CD14-positive monocyte (primary cell): ENCODE measurements at regions not wholly inside any gene's neighbourhood (a gene's known extent, or its start where the extent isn't known, plus 50 kb on each side); places are given as distances from the start of the nearest gene placed in this dataset.

ENCODE experiments used
- DNase-seq, 3 donors: peaks; one replicate each; pipeline ENCODE4 v3.0.0-alpha.2; 2011 to 2022
- H2AFZ ChIP-seq: 2 replicates; pipeline ENCODE4 v1.6.0; 2012; ENCODE audit warnings: mild to moderate bottlenecking, low read depth, low read length, inconsistent platforms; ENCODE audit not compliant: insufficient read depth, poor library complexity, severe bottlenecking
- H3K27ac ChIP-seq, 2 donors: 1 replicate in 1 of 2; 2 replicates in 1 of 2; pipeline ENCODE4 v1.5.1; 2012 to 2013; ENCODE audit warnings: low read length in 2 of 2, control low read depth in 1 of 2, inconsistent platforms in 1 of 2, low read depth in 1 of 2, mild to moderate bottlenecking in 1 of 2
- H3K27me3 ChIP-seq, 2 donors: one replicate each; pipeline versions ENCODE4 v1.6.0 to v1.6.1; 2011 to 2013; ENCODE audit warnings: low read length in 2 of 2; ENCODE audit not compliant: control insufficient read depth in 2 of 2, insufficient read depth in 2 of 2
- H3K36me3 ChIP-seq, 2 donors: replicated peaks in 1 of 2; 1 replicate in 1 of 2; 2 replicates in 1 of 2; pipeline versions ENCODE4 v1.5.1 to v1.6.1; 2012 to 2013; ENCODE audit warnings: low read length in 2 of 2, control low read depth in 1 of 2, inconsistent platforms in 1 of 2, mild to moderate bottlenecking in 1 of 2; ENCODE audit not compliant: insufficient read depth in 2 of 2, control insufficient read depth in 1 of 2
- H3K4me1 ChIP-seq, 2 donors: 1 replicate in 1 of 2; 2 replicates in 1 of 2; pipeline versions ENCODE4 v1.5.1 to v1.6.1; 2012 to 2013; ENCODE audit warnings: low read length in 2 of 2, control low read depth in 1 of 2, inconsistent platforms in 1 of 2, mild to moderate bottlenecking in 1 of 2, moderate library complexity in 1 of 2; ENCODE audit not compliant: insufficient read depth in 2 of 2, control insufficient read depth in 1 of 2
- H3K4me2 ChIP-seq: replicated peaks from 2 replicates; pipeline ENCODE3; 2012; ENCODE audit warnings: low read length, moderate library complexity, mild to moderate bottlenecking; ENCODE audit not compliant: poor library complexity, severe bottlenecking; ENCODE audit errors: extremely low read depth
- H3K4me3 ChIP-seq, 3 experiments: fragments of 200-600 bp in 1 of 3; sonication (generic) in 1 of 3; replicated peaks in 1 of 3; 1 replicate in 2 of 3; 2 replicates in 1 of 3; pipeline ENCODE4 v1.5.1; 2011 to 2013; ENCODE audit warnings: low read length in 3 of 3, mild to moderate bottlenecking in 3 of 3, control low read depth in 2 of 3, low read depth in 2 of 3, inconsistent platforms in 1 of 3, moderate library complexity in 1 of 3
- H3K79me2 ChIP-seq: 2 replicates; pipeline ENCODE4 v1.6.0; 2012; ENCODE audit warnings: mild to moderate bottlenecking, control low read depth, inconsistent platforms, low read length, moderate library complexity; ENCODE audit not compliant: insufficient read depth
- H3K9ac ChIP-seq: 2 replicates; pipeline ENCODE4 v1.6.0; 2017; ENCODE audit warnings: low read length, mild to moderate bottlenecking; ENCODE audit not compliant: insufficient read depth, poor library complexity, severe bottlenecking
- H3K9me3 ChIP-seq, 2 donors: replicated peaks in 1 of 2; 1 replicate in 1 of 2; 2 replicates in 1 of 2; pipeline versions ENCODE4 v1.5.1 to v1.6.1; 2012 to 2013; ENCODE audit warnings: low read length in 2 of 2, control low read depth in 1 of 2; ENCODE audit not compliant: control insufficient read depth in 1 of 2, insufficient read depth in 1 of 2
- H4K20me1 ChIP-seq: 2 replicates; pipeline ENCODE4 v1.6.0; 2012; ENCODE audit warnings: mild to moderate bottlenecking, low read length, control low read depth, moderate library complexity; ENCODE audit not compliant: insufficient read depth
- H3K27ac Mint-ChIP-seq, 7 donors: one replicate each; pipeline ENCODE4 v1.8.0; 2020; ENCODE audit warnings: mild to moderate bottlenecking in 7 of 7, mixed read lengths in 7 of 7, moderate library complexity in 6 of 7, inconsistent platforms in 2 of 7
- H3K27me3 Mint-ChIP-seq, 3 donors: one replicate each; pipeline ENCODE4 v1.8.0; 2021 to 2022; ENCODE audit warnings: low read depth in 3 of 3, mild to moderate bottlenecking in 3 of 3, mixed read lengths in 3 of 3, moderate library complexity in 3 of 3, inconsistent platforms in 1 of 3
- H3K36me3 Mint-ChIP-seq, 2 donors: one replicate each; pipeline ENCODE4 v1.8.0; 2020; ENCODE audit warnings: mixed read lengths in 2 of 2, inconsistent platforms in 1 of 2, mild to moderate bottlenecking in 1 of 2
- H3K4me1 Mint-ChIP-seq: one replicate; pipeline ENCODE4 v1.8.0; 2020; ENCODE audit warnings: mild to moderate bottlenecking, mixed read lengths
- H3K4me3 Mint-ChIP-seq, 2 donors: one replicate each; pipeline ENCODE4 v1.8.0; 2020; ENCODE audit warnings: mild to moderate bottlenecking in 2 of 2, mixed read lengths in 2 of 2, moderate library complexity in 1 of 2
- H3K9me3 Mint-ChIP-seq, 7 donors: one replicate each; pipeline ENCODE4 v1.8.0; 2020 to 2022; ENCODE audit warnings: mixed read lengths in 7 of 7, mild to moderate bottlenecking in 6 of 7, moderate library complexity in 6 of 7, inconsistent platforms in 2 of 7
- WGBS: methylation state at CpG from one replicate; pipeline ENCODE4 v1.1.5; 2013; ENCODE audit warnings: missing lambda C conversion rate; ENCODE audit not compliant: insufficient coverage; 5-methylcytosine and 5-hydroxymethylcytosine counted together
- intact Hi-C, 2 donors: fragments of 100-400 bp; cut with micrococcal nuclease; formaldehyde crosslinking; loops; one replicate each; pipeline versions ENCODE4 v1.15.0 to v1.15.1; 2023
- TF ChIP-seq, protein P1 (sequence below): fragments of 200-600 bp; IDR thresholded peaks from one replicate; pipeline ENCODE4 v1.8.0; 2022; ENCODE audit warnings: antibody characterized with exemption, mild to moderate bottlenecking

DNA sequence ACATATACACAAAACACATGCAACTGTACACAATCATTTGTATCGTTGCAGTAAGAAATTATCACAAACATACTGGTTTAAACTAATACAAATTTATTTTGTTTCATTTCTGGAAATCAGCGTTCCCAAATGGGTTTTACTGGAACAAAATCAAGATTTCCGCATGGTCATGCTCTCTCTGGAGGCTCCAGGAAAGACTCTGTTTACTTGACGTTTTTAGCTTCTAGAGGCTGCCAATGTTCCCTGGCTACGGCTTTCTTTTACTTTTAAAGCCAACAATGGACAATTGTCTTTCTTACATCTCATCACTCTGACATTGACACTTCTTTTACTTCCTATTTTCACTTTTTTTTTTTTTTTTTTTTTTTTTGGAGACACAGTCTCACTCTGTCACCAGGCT lies 793.1 kb downstream of the CDH9 start:
- H3K27me3 Mint-ChIP-seq, result peaks cover 0 to 2% (median 0%) of the 10 kb centered on the region in 3 donors
- Histone ChIP-seq H3K79me2 (no peaks in the 10 kb centered on the region), H3K27me3 (no peaks in the 10 kb centered on the region), H2AFZ (no peak overlapping the region), H3K4me3 (no peak overlapping the region), H3K9ac (no peak overlapping the region), H3K36me3 (no peaks in the 10 kb centered on the region), H3K4me2 (no peak overlapping the region), H3K4me1 (no peaks in the 10 kb centered on the region), H3K9me3 (peaks cover 0 to 2% of the 10 kb centered on the region in 2 donors), H4K20me1 (no peaks in the 10 kb centered on the region), H3K27ac (no peak overlapping the region)
- no peaks in the 10 kb centered on the region for H3K36me3 Mint-ChIP-seq
- no peak overlapping the region for H3K4me3 Mint-ChIP-seq
- H3K9me3 Mint-ChIP-seq, result peaks cover 0 to 4% (median under 1%) of the 10 kb centered on the region in 7 donors
- TF ChIP-seq, protein P1, sequence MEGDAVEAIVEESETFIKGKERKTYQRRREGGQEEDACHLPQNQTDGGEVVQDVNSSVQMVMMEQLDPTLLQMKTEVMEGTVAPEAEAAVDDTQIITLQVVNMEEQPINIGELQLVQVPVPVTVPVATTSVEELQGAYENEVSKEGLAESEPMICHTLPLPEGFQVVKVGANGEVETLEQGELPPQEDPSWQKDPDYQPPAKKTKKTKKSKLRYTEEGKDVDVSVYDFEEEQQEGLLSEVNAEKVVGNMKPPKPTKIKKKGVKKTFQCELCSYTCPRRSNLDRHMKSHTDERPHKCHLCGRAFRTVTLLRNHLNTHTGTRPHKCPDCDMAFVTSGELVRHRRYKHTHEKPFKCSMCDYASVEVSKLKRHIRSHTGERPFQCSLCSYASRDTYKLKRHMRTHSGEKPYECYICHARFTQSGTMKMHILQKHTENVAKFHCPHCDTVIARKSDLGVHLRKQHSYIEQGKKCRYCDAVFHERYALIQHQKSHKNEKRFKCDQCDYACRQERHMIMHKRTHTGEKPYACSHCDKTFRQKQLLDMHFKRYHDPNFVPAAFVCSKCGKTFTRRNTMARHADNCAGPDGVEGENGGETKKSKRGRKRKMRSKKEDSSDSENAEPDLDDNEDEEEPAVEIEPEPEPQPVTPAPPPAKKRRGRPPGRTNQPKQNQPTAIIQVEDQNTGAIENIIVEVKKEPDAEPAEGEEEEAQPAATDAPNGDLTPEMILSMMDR, result no peak
- no peak overlapping the region for H3K27ac Mint-ChIP-seq
- 86% methylated on average over 5 of the region's 5 CpGs for WGBS
- no peak for DNase-seq
- H3K4me1 Mint-ChIP-seq, result no peaks in the 10 kb centered on the region
- intact Hi-C loops, result no loop called here

DNA sequence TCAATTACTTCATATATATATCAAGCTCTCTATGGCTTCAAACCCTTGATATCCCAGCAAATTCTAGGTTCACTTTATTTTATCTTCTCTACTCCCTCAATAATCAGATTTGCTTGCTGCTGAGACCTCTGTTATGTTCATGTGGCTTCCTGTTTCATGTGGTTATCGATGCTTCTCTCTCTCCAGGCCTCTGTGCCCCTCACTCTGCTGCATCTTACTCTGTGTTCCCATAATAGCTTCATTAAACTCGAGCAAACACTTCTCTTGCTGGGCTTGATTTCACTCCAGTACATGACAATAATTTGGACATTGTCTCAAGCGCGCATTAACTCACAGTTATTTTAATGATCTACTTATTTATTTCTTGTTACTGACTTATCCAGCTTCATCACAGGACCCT lies 798.8 kb downstream of the CDH9 start:
- Histone ChIP-seq H3K27me3 (no peaks in the 10 kb centered on the region), H3K9me3 (peaks cover 19 to 27% of the 10 kb centered on the region in 2 donors)
- H3K4me3 Mint-ChIP-seq, result no peak overlapping the region

More for the DNA sequence above, 798.8 kb downstream of the CDH9 start:
- TF ChIP-seq, protein P1, result no peak
- Mint-ChIP-seq H3K36me3 (no peaks in the 10 kb centered on the region), H3K27ac (no peak overlapping the region), H3K27me3 (no peaks in the 10 kb centered on the region), H3K9me3 (peaks cover 3 to 17% (median 6%) of the 10 kb centered on the region in 7 donors), H3K4me1 (no peaks in the 10 kb centered on the region)
- H3K36me3 ChIP-seq, result no peaks in the 10 kb centered on the region
- no peak overlapping the region for H3K9ac ChIP-seq
- H3K4me2 ChIP-seq, result no peak overlapping the region
- H2AFZ ChIP-seq, result no peak overlapping the region
- H3K79me2 ChIP-seq, result no peaks in the 10 kb centered on the region
- H3K4me3 ChIP-seq, result no peak overlapping the region
- intact Hi-C loops, result no loop called here
- 36% methylated on average over 1 of the region's 4 CpGs for WGBS
- no peaks in the 10 kb centered on the region for H4K20me1 ChIP-seq
- DNase-seq, result no peak
- H3K27ac ChIP-seq, result no peak overlapping the region
- H3K4me1 ChIP-seq, result no peaks in the 10 kb centered on the region
